Stimulated activated CD8-positive, alpha-beta memory T cell treated with anti-CD3 and anti-CD28 coated beads, Interleukin-4, amount 100 ng/mL, for 48 hours (primary cell): ENCODE measurements at regions not wholly inside any gene's neighbourhood (a gene's known extent, or its start where the extent isn't known, plus 50 kb on each side); places are given as distances from the start of the nearest gene placed in this dataset.

Experiments
- DNase-seq: peaks from one replicate; pipeline ENCODE4 v3.0.0-alpha.2; 2020

GRCh38 chr11:25992294-25992693 lies 339.6 kb upstream of the ANO3 start:
- no peak for DNase-seq

GRCh38 chr11:25993016-25993415 lies 338.9 kb upstream of the ANO3 start:
- no peak for DNase-seq

- DNase-seq: no peak
These were observed 320.5 kb upstream of the ANO3 start for GRCh38 chr11:26011474-26011873.

GRCh38 chr11:26014456-26015115 lies 317.3 kb upstream of the ANO3 start:
- no peak for DNase-seq

GRCh38 chr11:26017322-26017860 lies 314.5 kb upstream of the ANO3 start:
- DNase-seq: no peak

GRCh38 chr11:26017903-26018302 lies 314.0 kb upstream of the ANO3 start:
- DNase-seq: no peak

GRCh38 chr11:26018336-26018735 lies 313.6 kb upstream of the ANO3 start:
- no peak for DNase-seq

- DNase-seq: no peak
These were observed 312.5 kb upstream of the ANO3 start for GRCh38 chr11:26019386-26019785.

- no peak for DNase-seq
These were observed 310.9 kb upstream of the ANO3 start for GRCh38 chr11:26021017-26021416.

GRCh38 chr11:26023057-26023456 lies 308.9 kb upstream of the ANO3 start:
- no peak for DNase-seq

GRCh38 chr11:26025676-26026075 lies 306.3 kb upstream of the ANO3 start:
- no peak for DNase-seq

- no peak for DNase-seq
These were observed 305.9 kb upstream of the ANO3 start for GRCh38 chr11:26026078-26026477.

- DNase-seq: no peak
These were observed 304.0 kb upstream of the ANO3 start for GRCh38 chr11:26027887-26028286.

- no peak for DNase-seq
These were observed 303.5 kb upstream of the ANO3 start for GRCh38 chr11:26028393-26028911.

- DNase-seq: no peak
These were observed 301.5 kb upstream of the ANO3 start for GRCh38 chr11:26030399-26030798.

GRCh38 chr11:26032241-26032640 lies 299.7 kb upstream of the ANO3 start:
- DNase-seq: no peak

GRCh38 chr11:26035696-26036095 lies 296.2 kb upstream of the ANO3 start:
- DNase-seq: no peak

- DNase-seq: no peak
These were observed 294.2 kb upstream of the ANO3 start for GRCh38 chr11:26037716-26038115.

- DNase-seq: no peak
These were observed 291.6 kb upstream of the ANO3 start for GRCh38 chr11:26040339-26040738.

GRCh38 chr11:26042113-26042512 lies 289.8 kb upstream of the ANO3 start:
- no peak for DNase-seq

GRCh38 chr11:26043665-26044064 lies 288.3 kb upstream of the ANO3 start:
- no peak for DNase-seq

GRCh38 chr11:26044389-26044788 lies 287.5 kb upstream of the ANO3 start:
- no peak for DNase-seq

GRCh38 chr11:26045082-26045481 lies 286.8 kb upstream of the ANO3 start:
- no peak for DNase-seq

- no peak for DNase-seq
These were observed 283.7 kb upstream of the ANO3 start for GRCh38 chr11:26048271-26048670.

GRCh38 chr11:26053966-26054365 lies 278.0 kb upstream of the ANO3 start:
- DNase-seq: no peak
